Mesendoderm (in vitro differentiated cells): ENCODE measurements at regions not wholly inside any gene's neighbourhood (a gene's known extent, or its start where the extent isn't known, plus 50 kb on each side); places are given as distances from the start of the nearest gene placed in this dataset.

Experiments
- DNase-seq: peaks from one replicate; pipeline ENCODE4 v3.0.0; 2013
- H2AK5ac ChIP-seq: 2 replicates; pipeline ENCODE4 v1.6.1; 2013; ENCODE audit warnings: low read length, inconsistent platforms
- H2BK120ac ChIP-seq: 2 replicates; pipeline ENCODE4 v1.6.1; 2013; ENCODE audit warnings: low read depth, mild to moderate bottlenecking, low read length, moderate library complexity, mixed read lengths
- H2BK15ac ChIP-seq: replicated peaks from 2 replicates; pipeline ENCODE4 v1.6.1; 2013; ENCODE audit warnings: low read depth, mild to moderate bottlenecking, moderate library complexity
- H2BK5ac ChIP-seq: 2 replicates; pipeline ENCODE4 v1.6.1; 2013; ENCODE audit warnings: low read length, inconsistent platforms
- H3K18ac ChIP-seq: 2 replicates; pipeline ENCODE4 v1.6.1; 2013; ENCODE audit warnings: mild to moderate bottlenecking, low read length, mixed read lengths
- H3K23ac ChIP-seq: one replicate; pipeline ENCODE4 v1.6.1; 2013; ENCODE audit warnings: low read length
- H3K27ac ChIP-seq: 2 replicates; pipeline ENCODE4 v1.5.1; 2013; ENCODE audit warnings: low read depth, mild to moderate bottlenecking, inconsistent platforms, low read length, moderate library complexity
- H3K27me3 ChIP-seq: 2 replicates; pipeline ENCODE4 v1.6.1; 2013; ENCODE audit warnings: low read length, control low read depth, mild to moderate bottlenecking, inconsistent platforms; ENCODE audit not compliant: insufficient read depth, poor library complexity
- H3K36me3 ChIP-seq: 2 replicates; pipeline ENCODE4 v1.6.1; 2013; ENCODE audit warnings: low read length, inconsistent platforms; ENCODE audit not compliant: control insufficient read depth, insufficient read depth
- H3K4ac ChIP-seq: one replicate; pipeline ENCODE4 v1.6.1; 2013; ENCODE audit warnings: low read depth, mild to moderate bottlenecking, low read length, moderate library complexity
- H3K4me1 ChIP-seq: 2 replicates; pipeline ENCODE4 v1.6.1; 2013; ENCODE audit warnings: low read depth, low read length, inconsistent platforms; ENCODE audit not compliant: control insufficient read depth
- H3K4me2 ChIP-seq: 2 replicates; pipeline ENCODE4 v1.6.1; 2013; ENCODE audit warnings: low read length
- H3K4me3 ChIP-seq: 2 replicates; pipeline ENCODE4 v1.5.1; 2013; ENCODE audit warnings: mild to moderate bottlenecking, low read length
- H3K56ac ChIP-seq: one replicate; pipeline ENCODE4 v1.6.1; 2013; ENCODE audit warnings: low read length
- H3K79me1 ChIP-seq: 2 replicates; pipeline ENCODE4 v1.6.1; 2013; ENCODE audit warnings: low read length, inconsistent platforms
- H3K79me2 ChIP-seq: 2 replicates; pipeline ENCODE4 v1.6.1; 2013; ENCODE audit warnings: mild to moderate bottlenecking, low read length; ENCODE audit not compliant: control insufficient read depth, insufficient read depth
- H3K9ac ChIP-seq: 2 replicates; pipeline ENCODE4 v1.6.1; 2013; ENCODE audit warnings: low read length, inconsistent platforms
- H4K5ac ChIP-seq: one replicate; pipeline ENCODE4 v1.6.1; 2013; ENCODE audit warnings: low read length
- H4K8ac ChIP-seq: one replicate; pipeline ENCODE4 v1.6.1; 2013; ENCODE audit warnings: low read depth, mild to moderate bottlenecking, control low read depth, low read length, moderate library complexity
- WGBS: extraction: QIAGEN DNeasy Blood & Tissue Kit; methylation state at CpG from one replicate; pipeline ENCODE4 v1.1.7; 2013; ENCODE audit warnings: low lambda C conversion rate, missing lambda C conversion rate; ENCODE audit not compliant: insufficient coverage; ENCODE audit errors: extremely low coverage; 5-methylcytosine and 5-hydroxymethylcytosine counted together

- Histone ChIP-seq H3K27ac (no peak overlapping the region), H2BK15ac (no peak overlapping the region), H3K4ac (no peak overlapping the region), H4K5ac (no peak overlapping the region), H3K4me3 (no peak overlapping the region), H4K8ac (no peak overlapping the region), H3K9ac (no peak overlapping the region), H3K4me2 (no peak overlapping the region), H3K56ac (no peak overlapping the region), H3K18ac (no peak overlapping the region), H3K27me3 (no peaks in the 10 kb centered on the region), H3K36me3 (no peaks in the 10 kb centered on the region), H2AK5ac (no peak overlapping the region), H2BK120ac (no peak overlapping the region), H3K4me1 (no peaks in the 10 kb centered on the region), H3K79me2 (no peaks in the 10 kb centered on the region), H3K79me1 (no peaks in the 10 kb centered on the region), H2BK5ac (no peak overlapping the region), H3K23ac (no peak overlapping the region)
- no peak for DNase-seq
- no CpG with 5 or more reads among the region's 3 CpGs for WGBS
Observed at GRCh38 chr18:55089610-55090009, 130.3 kb upstream of the CCDC68 start.

DNA sequence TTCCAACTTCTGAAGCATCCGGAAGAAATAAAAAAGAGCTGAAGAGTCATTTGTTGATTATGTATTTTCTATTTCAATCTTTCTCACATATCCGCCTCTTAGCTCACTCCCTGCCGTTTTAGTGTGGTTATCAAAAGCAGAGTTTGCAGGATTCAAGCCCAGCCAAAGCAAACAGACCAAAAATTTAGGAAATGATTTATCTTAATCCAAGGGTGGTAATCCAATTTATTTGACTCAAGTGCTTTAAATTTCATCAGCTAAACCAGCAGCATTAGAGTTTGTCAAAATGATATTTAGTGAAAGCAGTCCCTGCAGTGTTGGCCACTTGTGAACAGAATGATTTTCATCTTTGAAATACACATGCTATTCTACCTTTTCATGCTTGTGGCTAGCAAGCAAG is 129.3 kb upstream of the CCDC68 start:
- Histone ChIP-seq H3K79me1 (no peaks in the 10 kb centered on the region), H3K79me2 (no peaks in the 10 kb centered on the region), H4K8ac (no peak overlapping the region), H3K18ac (no peak overlapping the region), H3K23ac (no peak overlapping the region), H2BK5ac (no peak overlapping the region), H2BK15ac (no peak overlapping the region), H2BK120ac (no peak overlapping the region), H3K4me1 (no peaks in the 10 kb centered on the region), H3K27ac (no peak overlapping the region), H3K9ac (no peak overlapping the region), H3K4me2 (no peak overlapping the region), H3K27me3 (no peaks in the 10 kb centered on the region), H3K56ac (no peak overlapping the region), H3K4me3 (no peak overlapping the region), H2AK5ac (no peak overlapping the region), H4K5ac (no peak overlapping the region), H3K4ac (no peak overlapping the region), H3K36me3 (no peaks in the 10 kb centered on the region)
- no CpG with 5 or more reads among the region's 3 CpGs for WGBS
- no peak for DNase-seq

GRCh38 chr18:55088000-55088401 is 128.7 kb upstream of the CCDC68 start:
- Histone ChIP-seq H2AK5ac (no peak overlapping the region), H3K56ac (no peak overlapping the region), H2BK5ac (no peak overlapping the region), H3K4me1 (no peaks in the 10 kb centered on the region), H2BK120ac (no peak overlapping the region), H3K18ac (no peak overlapping the region), H4K8ac (no peak overlapping the region), H3K79me2 (no peaks in the 10 kb centered on the region), H3K79me1 (no peaks in the 10 kb centered on the region), H3K9ac (no peak overlapping the region), H3K4me2 (no peak overlapping the region), H4K5ac (no peak overlapping the region), H3K36me3 (no peaks in the 10 kb centered on the region), H3K4me3 (no peak overlapping the region), H3K23ac (no peak overlapping the region), H3K27me3 (no peaks in the 10 kb centered on the region), H3K27ac (no peak overlapping the region), H2BK15ac (no peak overlapping the region), H3K4ac (no peak overlapping the region)
- DNase-seq, result no peak
- no CpG with 5 or more reads among the region's 2 CpGs for WGBS

DNA sequence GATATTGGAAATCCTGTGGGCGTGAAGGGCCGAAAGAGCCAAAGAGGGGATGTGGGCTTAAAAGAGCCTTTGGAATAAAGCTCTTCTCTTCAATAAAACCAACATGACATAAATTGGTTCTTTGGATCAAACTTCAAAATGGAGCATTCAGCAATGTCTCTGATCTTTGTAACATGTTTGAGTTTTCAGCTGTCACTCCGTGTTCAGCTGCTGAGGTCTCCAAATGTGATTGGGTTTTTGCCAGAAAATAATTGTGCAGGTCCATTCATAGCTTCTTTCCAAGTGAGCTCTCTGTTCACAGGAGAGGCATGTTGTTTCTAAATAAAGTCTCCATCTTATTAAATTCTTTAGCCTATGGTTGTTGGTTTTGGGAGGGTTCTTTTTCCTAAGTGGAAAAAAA is 127.6 kb upstream of the CCDC68 start:
- no peaks in the 10 kb centered on the region for H3K79me1 ChIP-seq
- no peak overlapping the region for H3K23ac ChIP-seq
- DNase-seq, result no peak
- no peak overlapping the region for H2BK15ac ChIP-seq
- no peak overlapping the region for H3K9ac ChIP-seq
- H3K4me2 ChIP-seq, result no peak overlapping the region
- no peaks in the 10 kb centered on the region for H3K27me3 ChIP-seq
- WGBS, result no CpG with 5 or more reads among the region's 3 CpGs
- H2BK5ac ChIP-seq, result no peak overlapping the region
- H4K5ac ChIP-seq, result no peak overlapping the region
- H3K36me3 ChIP-seq, result no peaks in the 10 kb centered on the region
- no peak overlapping the region for H4K8ac ChIP-seq
- no peak overlapping the region for H3K4ac ChIP-seq
- H2BK120ac ChIP-seq, result no peak overlapping the region
- no peak overlapping the region for H3K4me3 ChIP-seq
- H3K4me1 ChIP-seq, result no peaks in the 10 kb centered on the region
- H3K18ac ChIP-seq, result no peak overlapping the region
- H3K56ac ChIP-seq, result no peak overlapping the region
- no peak overlapping the region for H2AK5ac ChIP-seq
- H3K79me2 ChIP-seq, result no peaks in the 10 kb centered on the region
- no peak overlapping the region for H3K27ac ChIP-seq

- no peak overlapping the region for H3K9ac ChIP-seq
- no peak overlapping the region for H4K8ac ChIP-seq
- no peaks in the 10 kb centered on the region for H3K36me3 ChIP-seq
- H3K79me1 ChIP-seq, result no peaks in the 10 kb centered on the region
- H2BK5ac ChIP-seq, result no peak overlapping the region
- H3K27me3 ChIP-seq, result no peaks in the 10 kb centered on the region
- no peak overlapping the region for H3K27ac ChIP-seq
- no peak overlapping the region for H4K5ac ChIP-seq
- H3K4me1 ChIP-seq, result no peaks in the 10 kb centered on the region
- H3K23ac ChIP-seq, result no peak overlapping the region
- no peak overlapping the region for H3K18ac ChIP-seq
- H3K4ac ChIP-seq, result no peak overlapping the region
- H3K4me2 ChIP-seq, result no peak overlapping the region
- no peak overlapping the region for H2AK5ac ChIP-seq
- no peak overlapping the region for H2BK120ac ChIP-seq
- no peaks in the 10 kb centered on the region for H3K79me2 ChIP-seq
- H3K56ac ChIP-seq, result no peak overlapping the region
- H3K4me3 ChIP-seq, result no peak overlapping the region
- H2BK15ac ChIP-seq, result no peak overlapping the region
- WGBS, result no CpG with 5 or more reads among the region's 4 CpGs
- DNase-seq, result no peak
Observed at GRCh38 chr18:55085557-55086285, 126.5 kb upstream of the CCDC68 start.

GRCh38 chr18:55084550-55084949 is 125.3 kb upstream of the CCDC68 start:
- H2AK5ac ChIP-seq, result no peak overlapping the region

More at GRCh38 chr18:55084550-55084949, 125.3 kb upstream of the CCDC68 start:
- Histone ChIP-seq H3K79me2 (no peaks in the 10 kb centered on the region), H3K27me3 (no peaks in the 10 kb centered on the region), H2BK15ac (no peak overlapping the region), H2BK5ac (no peak overlapping the region), H3K36me3 (no peaks in the 10 kb centered on the region), H3K56ac (no peak overlapping the region), H2BK120ac (no peak overlapping the region), H3K4me2 (no peak overlapping the region), H3K27ac (no peak overlapping the region), H4K5ac (no peak overlapping the region), H4K8ac (no peak overlapping the region), H3K4ac (no peak overlapping the region), H3K4me3 (no peak overlapping the region), H3K4me1 (no peaks in the 10 kb centered on the region), H3K18ac (no peak overlapping the region), H3K79me1 (no peaks in the 10 kb centered on the region), H3K9ac (no peak overlapping the region), H3K23ac (no peak overlapping the region)
- no CpG with 5 or more reads among the region's 1 CpG for WGBS
- no peak for DNase-seq
